ENCODE measurements at regions not wholly inside any gene's neighbourhood (a gene's known extent, or its start where the extent isn't known, plus 50 kb on each side); places are given as distances from the start of the nearest gene placed in this dataset.

DNA sequence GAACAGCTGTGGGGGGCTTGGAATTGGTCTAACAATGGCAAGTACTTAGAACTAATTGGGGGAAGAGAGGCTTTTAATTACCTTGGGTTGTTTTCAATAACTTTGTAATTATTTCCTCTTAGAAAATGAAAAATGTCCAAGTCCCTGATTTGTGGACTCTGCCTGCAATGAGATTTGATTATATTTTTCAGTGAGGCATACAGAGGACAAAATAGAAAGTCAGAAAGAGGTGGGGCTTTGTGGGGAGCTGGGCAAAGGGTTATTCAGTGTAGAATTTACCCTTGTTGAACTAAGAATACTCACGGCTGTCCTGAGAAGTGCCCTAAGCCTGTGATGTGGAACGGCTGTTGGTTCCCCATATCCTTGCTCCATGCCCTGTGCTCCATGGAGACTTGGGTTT, 153.0 kb downstream of the ICE1 start:
- no peak for DNase-seq

- no peak for DNase-seq
These were observed 151.4 kb downstream of the ICE1 start for GRCh38 chr5:5573798-5574380.

DNA sequence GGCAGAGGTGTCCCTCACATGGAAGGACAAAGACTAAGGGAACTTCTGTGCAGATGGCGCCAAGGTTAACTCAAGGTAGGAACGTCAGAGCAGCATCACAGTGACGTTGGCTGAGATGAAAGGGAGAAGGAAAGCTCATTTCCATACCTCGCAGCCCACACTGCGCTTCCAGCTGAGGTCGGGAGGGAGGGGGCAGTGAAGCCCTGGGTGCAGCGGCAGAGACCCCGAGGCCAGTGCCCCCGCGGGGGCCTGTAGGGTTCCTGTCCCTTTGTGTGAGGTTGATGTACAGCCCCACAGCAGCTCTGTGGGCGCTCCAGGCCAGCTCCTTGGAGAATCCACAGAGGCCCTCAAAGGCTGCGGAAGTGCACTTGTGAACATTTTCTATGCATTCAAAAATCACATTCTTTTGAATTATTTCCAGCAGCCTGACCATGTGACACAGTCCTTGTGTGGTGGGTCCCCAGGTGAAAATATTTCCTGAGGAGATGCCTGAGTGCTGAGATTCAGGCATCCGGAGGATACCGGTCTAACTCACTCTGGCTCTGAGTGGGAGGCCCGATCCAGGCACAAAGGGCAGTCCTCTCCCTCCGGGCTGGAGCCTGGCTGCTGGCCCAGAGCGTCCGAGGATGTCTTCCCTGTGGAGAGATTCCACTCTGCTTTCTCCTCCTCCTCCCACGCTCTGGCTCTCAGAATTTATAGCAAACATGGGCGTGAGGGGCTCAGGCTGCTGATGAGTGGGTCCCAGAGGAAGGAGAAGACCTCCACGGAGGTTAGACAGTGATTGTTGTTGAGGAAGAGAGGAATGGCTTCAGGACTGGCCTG, 150.7 kb downstream of the ICE1 start:
- DNase-seq, result no peak

DNA sequence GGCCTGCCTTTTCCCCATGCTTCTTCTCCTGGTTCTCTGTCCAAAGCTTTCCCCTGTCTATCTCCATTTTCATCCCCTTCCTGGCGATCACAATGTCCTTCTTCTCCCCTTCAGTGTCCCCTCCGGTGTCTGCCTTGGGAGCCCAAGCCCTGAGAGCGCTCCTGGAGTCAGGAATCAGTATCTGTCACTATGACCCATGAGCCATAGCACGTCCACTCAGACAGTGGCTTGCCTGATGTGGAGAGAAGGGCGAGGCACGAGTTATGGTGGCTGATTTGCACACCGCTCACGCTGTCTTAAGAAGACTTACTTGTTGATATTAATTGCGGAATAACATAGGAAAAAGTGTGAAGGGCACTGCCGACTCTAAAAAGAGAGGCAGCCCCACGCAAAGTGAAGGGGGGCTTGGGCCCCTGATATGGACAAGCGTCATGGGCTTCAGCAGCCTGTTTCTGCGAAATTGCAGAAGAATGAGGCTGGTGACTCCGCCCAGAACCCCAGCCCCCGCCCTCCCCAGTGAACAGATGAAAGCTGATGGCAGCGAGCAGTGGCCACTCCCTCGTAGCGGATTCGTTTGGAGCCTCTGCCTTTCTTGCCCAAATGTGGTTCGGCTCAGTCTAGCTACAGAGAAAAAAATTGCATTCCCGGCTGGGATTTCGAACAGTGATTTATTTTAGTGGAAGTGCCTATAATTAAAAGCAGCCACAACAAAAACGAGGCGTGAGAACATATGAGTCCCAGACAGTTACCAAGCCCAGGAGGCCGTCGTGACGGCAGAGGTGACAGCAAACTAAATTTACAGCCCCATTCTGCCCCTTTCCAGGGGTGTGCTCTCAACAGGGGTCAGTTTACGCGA, 149.8 kb downstream of the ICE1 start:
- no peak for DNase-seq

- DNase-seq, result no peak
These were observed 148.2 kb downstream of the ICE1 start for GRCh38 chr5:5570646-5571045.

GRCh38 chr5:5564898-5565297, 142.4 kb downstream of the ICE1 start:
- DNase-seq, result no peak

- no peak for DNase-seq
These were observed 137.5 kb downstream of the ICE1 start for GRCh38 chr5:5560016-5560415.

- no peak for DNase-seq
These were observed 136.4 kb downstream of the ICE1 start for GRCh38 chr5:5558638-5559527.

DNA sequence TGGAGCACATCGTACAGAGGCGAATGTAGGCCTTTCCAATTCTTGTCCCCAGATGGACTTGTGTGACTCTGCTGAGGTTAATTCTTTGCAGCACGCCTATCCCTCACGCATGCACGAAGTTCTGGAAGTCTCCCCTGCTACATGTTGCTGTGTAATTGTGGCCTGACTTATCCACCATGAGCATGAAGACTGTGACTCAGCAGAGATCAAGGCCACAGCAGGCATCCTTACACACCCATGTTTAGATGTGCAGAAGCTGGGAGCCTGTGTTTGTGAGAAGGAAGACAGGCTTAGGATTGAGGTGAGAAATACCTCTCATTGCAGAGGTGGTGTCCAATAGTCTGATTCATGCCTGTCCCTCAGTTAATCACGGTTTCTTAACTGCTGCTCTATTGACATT, 135.6 kb downstream of the ICE1 start:
- DNase-seq, result no peak

- no peak for DNase-seq
These were observed 129.0 kb downstream of the ICE1 start for GRCh38 chr5:5551499-5551898.

DNA sequence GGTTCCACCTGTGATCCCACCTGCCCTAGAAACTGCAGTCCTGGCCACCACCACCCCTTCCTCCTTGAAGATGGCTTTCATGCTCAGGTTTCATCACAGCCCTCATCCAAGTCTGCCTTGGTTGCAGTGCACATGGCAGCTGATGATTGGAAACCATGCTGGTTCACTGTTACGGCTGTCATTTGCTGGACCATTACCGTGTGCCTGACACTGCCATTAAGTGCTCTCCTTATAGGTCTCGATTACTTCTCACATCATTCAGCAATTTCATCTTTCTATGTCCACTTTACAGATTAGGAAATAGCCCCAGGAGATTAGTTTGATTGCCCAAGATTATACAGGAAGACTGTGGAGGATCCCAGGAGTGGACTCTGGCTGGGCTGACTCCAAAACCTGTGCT, 123.9 kb downstream of the ICE1 start:
- no peak for DNase-seq

- DNase-seq, result no peak
These were observed 121.7 kb downstream of the ICE1 start for GRCh38 chr5:5544094-5544663.

GRCh38 chr5:5542654-5543053, 120.2 kb downstream of the ICE1 start:
- DNase-seq, result no peak

GRCh38 chr5:5540065-5540464, 117.6 kb downstream of the ICE1 start:
- DNase-seq, result no peak

Measured in activated CD4-positive, alpha-beta T cell treated with anti-CD3 and anti-CD28 coated beads for 48 hours (primary cell).